Fibroblast of villous mesenchyme (primary cell): ENCODE measurements at regions not wholly inside any gene's neighbourhood (a gene's known extent, or its start where the extent isn't known, plus 50 kb on each side); places are given as distances from the start of the nearest gene placed in this dataset.
"Not testable (repeated sequence)": the region's sequence is repeated elsewhere in the genome, so short reads cannot be mapped to it uniquely, and the experiment has no call there.

Experiments
- DNase-seq: peaks from one replicate; pipeline ENCODE4 v3.0.0-alpha.2; 2010; ENCODE audit warnings: low read depth
- H3K4me3 ChIP-seq: 2 replicates; pipeline ENCODE4 v1.5.1; 2011; ENCODE audit warnings: low read depth, mild to moderate bottlenecking, low read length
- TF ChIP-seq, protein P1 (sequence below): IDR thresholded peaks from 2 replicates; pipeline ENCODE4 v1.5.1; 2012; ENCODE audit warnings: low read depth, mild to moderate bottlenecking, low read length; ENCODE audit not compliant: insufficient read depth

DNA sequence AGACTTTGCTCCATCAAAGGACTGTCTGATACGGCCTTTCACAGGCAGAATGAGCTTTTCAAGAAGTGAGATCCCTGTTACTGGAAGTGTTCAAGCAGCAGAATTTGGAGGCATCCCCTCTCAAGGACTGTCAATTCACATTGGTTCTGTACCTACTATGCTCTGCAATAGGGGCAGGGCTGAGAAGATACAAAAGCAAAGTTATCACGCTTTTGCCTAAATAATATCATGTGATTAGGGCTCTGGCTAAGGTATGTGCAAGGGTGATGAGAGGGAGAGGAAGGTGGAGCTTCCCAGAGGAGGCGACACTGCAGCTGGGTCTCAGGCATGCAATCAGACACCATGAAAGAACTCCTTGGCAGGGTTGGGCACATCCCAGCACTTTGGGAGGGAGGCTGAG, 80.2 kb upstream of the PIM1 start:
- DNase-seq, result no peak
- no peak overlapping the region for H3K4me3 ChIP-seq
- TF ChIP-seq, protein P1, sequence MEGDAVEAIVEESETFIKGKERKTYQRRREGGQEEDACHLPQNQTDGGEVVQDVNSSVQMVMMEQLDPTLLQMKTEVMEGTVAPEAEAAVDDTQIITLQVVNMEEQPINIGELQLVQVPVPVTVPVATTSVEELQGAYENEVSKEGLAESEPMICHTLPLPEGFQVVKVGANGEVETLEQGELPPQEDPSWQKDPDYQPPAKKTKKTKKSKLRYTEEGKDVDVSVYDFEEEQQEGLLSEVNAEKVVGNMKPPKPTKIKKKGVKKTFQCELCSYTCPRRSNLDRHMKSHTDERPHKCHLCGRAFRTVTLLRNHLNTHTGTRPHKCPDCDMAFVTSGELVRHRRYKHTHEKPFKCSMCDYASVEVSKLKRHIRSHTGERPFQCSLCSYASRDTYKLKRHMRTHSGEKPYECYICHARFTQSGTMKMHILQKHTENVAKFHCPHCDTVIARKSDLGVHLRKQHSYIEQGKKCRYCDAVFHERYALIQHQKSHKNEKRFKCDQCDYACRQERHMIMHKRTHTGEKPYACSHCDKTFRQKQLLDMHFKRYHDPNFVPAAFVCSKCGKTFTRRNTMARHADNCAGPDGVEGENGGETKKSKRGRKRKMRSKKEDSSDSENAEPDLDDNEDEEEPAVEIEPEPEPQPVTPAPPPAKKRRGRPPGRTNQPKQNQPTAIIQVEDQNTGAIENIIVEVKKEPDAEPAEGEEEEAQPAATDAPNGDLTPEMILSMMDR, result no peak

DNA sequence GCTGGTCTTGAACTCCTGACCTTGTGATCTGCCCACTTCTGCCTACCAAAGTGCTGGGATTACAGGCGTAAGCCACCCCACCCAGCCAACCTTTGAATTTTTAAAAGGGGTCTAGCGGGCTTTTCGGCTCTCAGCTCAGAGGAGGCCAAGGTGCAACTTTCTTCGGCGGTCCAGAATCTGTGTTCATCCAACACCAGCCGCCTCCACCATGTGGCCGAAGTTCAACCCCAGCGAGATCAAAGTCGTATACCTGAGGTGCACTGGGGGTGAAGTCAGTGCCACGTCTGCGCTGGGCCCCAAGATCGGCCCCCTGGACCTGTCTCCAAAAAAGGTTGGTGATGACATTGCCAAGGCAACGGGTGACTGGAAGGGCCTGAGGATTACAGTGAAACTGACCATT, 78.8 kb upstream of the PIM1 start:
- not testable (repeated sequence) for H3K4me3 ChIP-seq, DNase-seq

DNA sequence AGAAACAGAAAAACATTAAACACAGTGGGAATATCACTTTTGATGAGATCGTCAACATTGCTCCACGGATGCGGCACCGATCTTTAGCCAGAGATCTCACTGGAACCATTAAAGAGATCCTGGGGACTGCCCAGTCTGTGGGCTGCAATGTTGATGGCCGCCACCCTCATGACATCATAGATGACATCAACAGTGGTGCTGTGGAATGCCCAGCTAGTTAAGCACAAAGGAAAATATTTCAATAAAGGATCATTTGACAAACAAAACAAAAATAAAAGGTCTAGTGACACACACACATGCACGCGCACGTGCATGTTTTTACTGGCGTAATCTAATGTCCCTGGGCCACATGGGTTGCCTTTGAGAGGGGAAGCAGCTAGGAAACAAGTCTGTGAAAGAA, 78.4 kb upstream of the PIM1 start:
- DNase-seq, result peak; percentile 67
- H3K4me3 ChIP-seq, result not testable (repeated sequence)

DNA sequence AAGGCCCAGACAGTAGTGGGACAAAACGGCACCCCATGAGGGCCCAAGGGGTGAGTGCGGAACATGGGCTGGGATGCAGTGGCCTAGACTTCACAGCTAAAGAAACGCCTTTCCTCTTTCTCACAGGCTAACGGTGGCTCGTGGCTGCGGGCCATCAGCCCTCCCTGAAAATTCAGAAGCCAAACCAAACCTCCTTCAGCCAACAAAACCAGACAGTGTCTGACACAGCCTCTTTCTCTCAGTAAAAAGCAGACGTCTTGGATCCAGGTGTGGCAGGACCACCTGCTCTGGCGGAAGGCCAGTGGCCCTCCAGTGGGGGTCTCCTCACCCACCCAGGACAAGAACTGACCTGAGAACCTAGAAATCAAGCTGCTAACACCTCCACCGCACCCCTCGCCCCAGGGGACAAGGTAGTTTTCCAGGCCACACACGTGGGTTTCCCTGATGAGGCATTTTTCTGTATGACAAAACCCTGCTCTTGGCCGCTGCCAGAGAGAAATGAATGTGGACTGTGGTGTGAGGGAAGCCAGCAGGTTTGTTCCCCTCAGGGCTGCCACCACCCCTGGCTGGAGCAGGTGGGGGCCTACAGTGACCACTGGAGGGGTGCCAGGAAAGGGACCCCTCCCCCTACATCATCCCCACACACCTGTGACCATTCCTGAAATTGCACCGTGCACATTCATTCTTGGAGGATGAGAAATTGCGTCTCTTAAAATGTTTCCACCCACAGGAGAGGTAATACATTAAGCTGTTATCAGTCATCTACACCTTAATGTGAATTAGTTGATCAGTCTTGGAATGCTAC, 76.8 kb upstream of the PIM1 start:
- TF ChIP-seq, protein P1, result no peak
- no peak for DNase-seq
- no peak overlapping the region for H3K4me3 ChIP-seq

DNA sequence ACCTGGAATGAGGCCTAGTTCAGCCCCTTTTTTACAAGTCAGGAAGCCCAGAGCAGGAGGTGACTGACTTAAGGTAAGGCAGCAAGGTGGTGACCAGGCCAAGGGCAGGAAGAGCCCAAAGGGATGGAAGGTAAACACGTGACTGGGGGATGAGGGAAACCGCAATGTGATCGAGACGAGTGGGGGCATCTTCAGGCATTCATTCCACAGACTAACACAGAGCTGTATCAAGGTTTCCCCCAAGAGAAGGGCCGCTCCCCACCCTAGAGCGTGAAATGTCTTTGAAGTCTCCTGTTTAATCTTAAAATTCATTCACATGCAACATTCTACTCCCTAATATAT, 76.3 kb upstream of the PIM1 start:
- no peak for DNase-seq
- TF ChIP-seq, protein P1, result no peak
- no peak overlapping the region for H3K4me3 ChIP-seq

DNA sequence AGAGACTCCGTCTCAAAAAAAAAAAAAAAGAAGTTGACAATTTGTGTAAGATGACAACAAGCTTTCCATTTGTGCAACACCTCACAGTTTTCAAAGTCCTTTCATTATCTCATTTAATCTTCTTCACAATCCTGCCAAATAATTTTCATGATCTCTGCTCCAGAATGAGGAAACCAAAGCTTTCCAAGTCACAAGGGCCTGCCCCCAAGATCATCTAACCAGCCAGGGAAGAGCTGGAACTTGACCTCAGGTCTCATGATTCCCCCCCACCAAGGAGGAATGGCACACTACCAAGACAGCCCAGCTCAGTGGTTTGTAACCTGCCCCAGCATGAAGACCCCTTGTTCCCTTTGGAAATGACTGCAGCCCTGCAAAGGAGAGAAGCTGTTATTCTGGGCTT, 74.0 kb upstream of the PIM1 start:
- TF ChIP-seq, protein P1, result no peak
- H3K4me3 ChIP-seq, result no peak overlapping the region
- no peak for DNase-seq

DNA sequence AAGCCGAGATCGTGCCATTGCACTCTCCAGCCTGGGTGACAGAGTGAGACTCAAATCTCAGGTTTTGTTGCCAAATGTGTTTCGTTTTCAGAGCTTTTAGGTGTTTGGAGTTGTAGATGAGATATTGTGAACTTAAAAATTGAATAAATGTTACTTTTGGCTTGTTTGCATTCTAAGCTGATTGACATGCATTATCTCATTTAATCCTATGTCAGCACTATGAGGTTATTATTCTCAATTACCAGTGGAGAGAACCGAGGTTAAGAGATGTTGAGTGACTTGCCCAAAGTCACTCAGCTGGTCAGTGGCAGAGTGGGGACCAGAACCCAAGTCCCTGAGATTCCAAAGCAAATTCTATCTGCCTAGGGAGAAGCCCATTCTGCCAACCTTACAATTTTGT, 72.6 kb upstream of the PIM1 start:
- no peak for DNase-seq
- TF ChIP-seq, protein P1, result no peak
- no peak overlapping the region for H3K4me3 ChIP-seq

DNA sequence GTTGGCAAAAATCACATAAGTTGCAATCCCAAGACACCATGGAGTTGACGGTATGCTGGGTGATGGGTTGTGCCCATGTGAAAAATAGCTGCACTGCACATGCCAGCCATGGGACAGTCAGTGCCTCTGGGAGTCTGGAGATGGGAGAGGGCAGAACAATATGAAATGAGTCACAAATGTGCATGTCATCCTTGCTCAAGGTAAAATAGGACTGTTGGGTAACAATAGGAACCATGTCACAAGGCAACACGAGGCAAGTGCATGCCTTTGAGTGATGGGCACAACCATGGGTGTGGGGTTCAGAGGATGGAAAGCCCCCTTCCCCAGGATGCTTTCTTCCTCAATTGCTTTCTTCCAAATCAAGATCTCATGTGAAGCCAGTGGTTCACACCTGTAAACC, 70.5 kb upstream of the PIM1 start:
- no peak for DNase-seq
- TF ChIP-seq, protein P1, result no peak

More for the DNA sequence above, 70.5 kb upstream of the PIM1 start:
- no peak overlapping the region for H3K4me3 ChIP-seq
